Stimulated activated CD8-positive, alpha-beta memory T cell treated with anti-CD3 and anti-CD28 coated beads, Interleukin-4, amount 100 ng/mL, for 4 hours (primary cell): ENCODE measurements at regions not wholly inside any gene's neighbourhood (a gene's known extent, or its start where the extent isn't known, plus 50 kb on each side); places are given as distances from the start of the nearest gene placed in this dataset.

Experiments used
- DNase-seq, 2 donors: peaks; one replicate each; pipeline ENCODE4 v3.0.0-alpha.2; 2020; ENCODE audit warnings: low read depth in 2 of 2, low spot score in 1 of 2

- DNase-seq: no peak
Observed at GRCh38 chr2:120933693-120934573, 198.3 kb downstream of the GLI2 start.

- DNase-seq: no peak
Observed at GRCh38 chr2:120934574-120935338, 199.1 kb downstream of the GLI2 start.

- DNase-seq: no peak
Observed at GRCh38 chr2:120935339-120936313, 200.0 kb downstream of the GLI2 start.

GRCh38 chr2:120936476-120937334 lies 201.0 kb downstream of the GLI2 start:
- no peak for DNase-seq

GRCh38 chr2:120937686-120938044 lies 202.0 kb downstream of the GLI2 start:
- no peak for DNase-seq

- DNase-seq: no peak
Observed at GRCh38 chr2:120938045-120938771, 202.5 kb downstream of the GLI2 start.

GRCh38 chr2:120939595-120940318 lies 204.1 kb downstream of the GLI2 start:
- no peak for DNase-seq

- no peak for DNase-seq
Observed at GRCh38 chr2:120940319-120940696, 204.6 kb downstream of the GLI2 start.

GRCh38 chr2:120940726-120941256 lies 205.1 kb downstream of the GLI2 start:
- no peak for DNase-seq

GRCh38 chr2:120941571-120942120 lies 206.0 kb downstream of the GLI2 start:
- no peak for DNase-seq

- DNase-seq: no peak
Observed at GRCh38 chr2:120942658-120943057, 207.0 kb downstream of the GLI2 start.

GRCh38 chr2:120943403-120944034 lies 207.9 kb downstream of the GLI2 start:
- no peak for DNase-seq

- no peak for DNase-seq
Observed at GRCh38 chr2:120944575-120944974, 208.9 kb downstream of the GLI2 start.

- no peak for DNase-seq
Observed at GRCh38 chr2:120945091-120945490, 209.4 kb downstream of the GLI2 start.

- no peak for DNase-seq
Observed at GRCh38 chr2:120945832-120946499, 210.3 kb downstream of the GLI2 start.

GRCh38 chr2:120947327-120947726 lies 211.7 kb downstream of the GLI2 start:
- DNase-seq: no peak

- DNase-seq: no peak
Observed at GRCh38 chr2:120947982-120948661, 212.5 kb downstream of the GLI2 start.
